ENCODE measurements at regions not wholly inside any gene's neighbourhood (a gene's known extent, or its start where the extent isn't known, plus 50 kb on each side); places are given as distances from the start of the nearest gene placed in this dataset.
"Not testable (repeated sequence)": the region's sequence is repeated elsewhere in the genome, so short reads cannot be mapped to it uniquely, and the experiment has no call there.

DNA sequence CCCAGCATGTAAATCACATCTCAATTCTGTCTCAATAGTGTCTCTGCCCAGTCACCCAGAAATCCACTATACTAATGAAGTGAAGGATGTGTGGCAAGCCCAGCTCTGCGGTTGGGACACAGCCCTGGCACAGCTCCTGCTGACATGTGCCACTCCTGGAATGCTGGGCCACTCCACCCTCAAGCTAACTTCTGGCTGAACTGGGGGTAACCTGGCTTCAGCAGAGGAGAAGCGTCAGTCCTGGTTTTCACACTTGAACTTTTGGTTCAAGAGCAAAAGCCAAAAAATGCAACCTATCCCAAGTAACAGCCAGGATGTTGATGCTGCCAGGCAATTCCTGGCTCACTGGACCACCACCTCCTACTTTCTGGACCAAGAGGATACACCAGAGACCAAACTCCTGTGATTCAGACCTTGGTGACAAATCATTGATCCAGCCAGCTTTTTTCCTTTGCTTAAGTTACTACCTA is 86.4 kb downstream of the ARRDC3 start:
- Histone ChIP-seq H3F3A (ENCODE audit: insufficient read depth, low read length) (peaks cover 13% of the 10 kb centered on the region), H3K27me3 (replicated peaks; ENCODE audit: insufficient read depth, low read length) (no peaks in the 10 kb centered on the region), H3K4me3 (ENCODE audit: low read length) (no peak overlapping the region), H3K9me2 (replicated peaks; ENCODE audit: insufficient read depth, low read length) (no peaks in the 10 kb centered on the region), H2AFZ (ENCODE audit: low read length) (no peak overlapping the region), H3K27ac (ENCODE audit: low read length) (no peak overlapping the region), H3K4me1 (ENCODE audit: low read length) (peaks cover 22% of the 10 kb centered on the region), H4K20me1 (ENCODE audit: insufficient read depth, low read length) (no peaks in the 10 kb centered on the region), H3K9me3 (replicated peaks; ENCODE audit: insufficient read depth, low read length) (no peaks in the 10 kb centered on the region), H3K36me3 (replicated peaks; ENCODE audit: insufficient read depth, low read length) (no peaks in the 10 kb centered on the region), H3K9ac (ENCODE audit: low read length) (no peak overlapping the region), H3K79me2 (ENCODE audit: low read length) (no peaks in the 10 kb centered on the region), H3K4me2 (ENCODE audit: low read depth, low read length) (no peak overlapping the region)
- TF ChIP-seq EZH2phosphoT487 (IDR thresholded peaks at IDR 0.05; ENCODE audit: low read length), result no peak
- TF ChIP-seq, protein P1, sequence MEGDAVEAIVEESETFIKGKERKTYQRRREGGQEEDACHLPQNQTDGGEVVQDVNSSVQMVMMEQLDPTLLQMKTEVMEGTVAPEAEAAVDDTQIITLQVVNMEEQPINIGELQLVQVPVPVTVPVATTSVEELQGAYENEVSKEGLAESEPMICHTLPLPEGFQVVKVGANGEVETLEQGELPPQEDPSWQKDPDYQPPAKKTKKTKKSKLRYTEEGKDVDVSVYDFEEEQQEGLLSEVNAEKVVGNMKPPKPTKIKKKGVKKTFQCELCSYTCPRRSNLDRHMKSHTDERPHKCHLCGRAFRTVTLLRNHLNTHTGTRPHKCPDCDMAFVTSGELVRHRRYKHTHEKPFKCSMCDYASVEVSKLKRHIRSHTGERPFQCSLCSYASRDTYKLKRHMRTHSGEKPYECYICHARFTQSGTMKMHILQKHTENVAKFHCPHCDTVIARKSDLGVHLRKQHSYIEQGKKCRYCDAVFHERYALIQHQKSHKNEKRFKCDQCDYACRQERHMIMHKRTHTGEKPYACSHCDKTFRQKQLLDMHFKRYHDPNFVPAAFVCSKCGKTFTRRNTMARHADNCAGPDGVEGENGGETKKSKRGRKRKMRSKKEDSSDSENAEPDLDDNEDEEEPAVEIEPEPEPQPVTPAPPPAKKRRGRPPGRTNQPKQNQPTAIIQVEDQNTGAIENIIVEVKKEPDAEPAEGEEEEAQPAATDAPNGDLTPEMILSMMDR (IDR thresholded peaks at IDR 0.05; ENCODE audit: low read length), result no peak
- no peak for TF ChIP-seq EZH2 (optimal IDR thresholded peaks at IDR 0.05; ENCODE audit: low read depth, low read length)
- DNase-seq, result no peak

GRCh38 chr5:91296102-91296501 is 87.0 kb downstream of the ARRDC3 start:
- H3K9me2 ChIP-seq (replicated peaks; ENCODE audit: insufficient read depth, low read length); H3K27me3 ChIP-seq (replicated peaks; ENCODE audit: insufficient read depth, low read length); H3K79me2 ChIP-seq (ENCODE audit: low read length); H3K4me2 ChIP-seq (ENCODE audit: low read depth, low read length); H2AFZ ChIP-seq (ENCODE audit: low read length); H3K9me3 ChIP-seq (replicated peaks; ENCODE audit: insufficient read depth, low read length); H4K20me1 ChIP-seq (ENCODE audit: insufficient read depth, low read length); H3K9ac ChIP-seq (ENCODE audit: low read length); DNase-seq; H3K36me3 ChIP-seq (replicated peaks; ENCODE audit: insufficient read depth, low read length); H3K4me3 ChIP-seq (ENCODE audit: low read length); H3K27ac ChIP-seq (ENCODE audit: low read length): not testable (repeated sequence)
- Histone ChIP-seq H3K4me1 (ENCODE audit: low read length) (peaks cover 28% of the 10 kb centered on the region), H3F3A (ENCODE audit: insufficient read depth, low read length) (peaks cover 13% of the 10 kb centered on the region)

- no peaks in the 10 kb centered on the region for H3K9me3 ChIP-seq (replicated peaks; ENCODE audit: insufficient read depth, low read length)
- no peak overlapping the region for H3K4me3 ChIP-seq (ENCODE audit: low read length)
- peak overlapping the region; percentile 73 for H3K27ac ChIP-seq (ENCODE audit: low read length)
- no peaks in the 10 kb centered on the region for H4K20me1 ChIP-seq (ENCODE audit: insufficient read depth, low read length)
- peaks cover 13% of the 10 kb centered on the region for H3F3A ChIP-seq (ENCODE audit: insufficient read depth, low read length)
- TF ChIP-seq, protein P1 (IDR thresholded peaks at IDR 0.05; ENCODE audit: low read length), result no peak
- TF ChIP-seq EZH2phosphoT487 (IDR thresholded peaks at IDR 0.05; ENCODE audit: low read length), result no peak
- no peak for TF ChIP-seq EZH2 (optimal IDR thresholded peaks at IDR 0.05; ENCODE audit: low read depth, low read length)
- H3K9me2 ChIP-seq (replicated peaks; ENCODE audit: insufficient read depth, low read length), result no peaks in the 10 kb centered on the region
- DNase-seq, result peak; percentile 96
- no peaks in the 10 kb centered on the region for H3K79me2 ChIP-seq (ENCODE audit: low read length)
- no peaks in the 10 kb centered on the region for H3K27me3 ChIP-seq (replicated peaks; ENCODE audit: insufficient read depth, low read length)
- H3K36me3 ChIP-seq (replicated peaks; ENCODE audit: insufficient read depth, low read length), result no peaks in the 10 kb centered on the region
- H2AFZ ChIP-seq (ENCODE audit: low read length), result no peak overlapping the region
- peak overlapping the region; percentile 36 for H3K4me2 ChIP-seq (ENCODE audit: low read depth, low read length)
- peaks cover 29% of the 10 kb centered on the region for H3K4me1 ChIP-seq (ENCODE audit: low read length)
- peak overlapping the region; percentile 38; the same call in 1 of the 2 replicates for H3K9ac ChIP-seq (ENCODE audit: low read length)
Measured at GRCh38 chr5:91293131-91293530, 90.0 kb downstream of the ARRDC3 start.
